Transverse colon (tissue), 4 donors: ENCODE measurements at regions not wholly inside any gene's neighbourhood (a gene's known extent, or its start where the extent isn't known, plus 50 kb on each side); places are given as distances from the start of the nearest gene placed in this dataset.

Experiments
- DNase-seq: peaks from one replicate; pipeline ENCODE4 v3.0.0-alpha.2; 2019
- H3K27ac ChIP-seq, 4 donors: fragments of 200-600 bp; sonication (generic); 2 replicates each; pipeline ENCODE4 v1.5.1; 2016 to 2018; ENCODE audit warnings: inconsistent platforms in 4 of 4
- H3K27me3 ChIP-seq: fragments of 200-600 bp; sonication (generic); 2 replicates; pipeline ENCODE4 v1.5.1; 2017; ENCODE audit warnings: inconsistent platforms
- H3K36me3 ChIP-seq, 4 donors: fragments of 200-600 bp; sonication (generic); 2 replicates each; pipeline ENCODE4 v1.5.1; 2017 to 2019; ENCODE audit warnings: inconsistent platforms in 4 of 4
- H3K4me1 ChIP-seq, 4 donors: fragments of 200-600 bp; sonication (generic); 2 replicates each; pipeline ENCODE4 v1.5.1; 2017 to 2020; ENCODE audit warnings: inconsistent platforms in 4 of 4
- H3K4me3 ChIP-seq, 4 donors: fragments of 200-600 bp; sonication (generic); 1 replicate in 1 of 4; 2 replicates in 3 of 4; pipeline versions ENCODE4 v1.5.1 to v1.6.1; 2017 to 2019; ENCODE audit warnings: inconsistent platforms in 4 of 4
- H3K9me3 ChIP-seq, 2 donors: fragments of 200-600 bp; sonication (generic); 2 replicates each; pipeline ENCODE4 v1.5.1; 2017 to 2019; ENCODE audit warnings: inconsistent platforms in 2 of 2
- EP300 ChIP-seq: sonication (generic); formaldehyde crosslinking; IDR thresholded peaks from one replicate; pipeline ENCODE4 v1.6.1; 2017; ENCODE audit warnings: antibody characterized with exemption, low read depth
- POLR2A ChIP-seq: fragments of 450-650 bp; IDR thresholded peaks from one replicate; pipeline ENCODE4 v1.6.1; 2016; ENCODE audit warnings: antibody characterized with exemption, mild to moderate bottlenecking, moderate library complexity
- POLR2AphosphoS5 ChIP-seq, 3 donors: sonication (generic); formaldehyde crosslinking; IDR thresholded peaks; one replicate each; pipeline ENCODE4 v1.6.1; 2016; ENCODE audit warnings: antibody characterized with exemption in 3 of 3
- WGBS, 2 donors: methylation state at CpG; one replicate each; pipeline ENCODE4 v1.1.5; 2018; ENCODE audit warnings: low coverage in 1 of 2; 5-methylcytosine and 5-hydroxymethylcytosine counted together
- in situ Hi-C, 4 donors: fragments of 200-750 bp; cut with MboI; loops; one replicate each; pipeline versions ENCODE4 v1.15.0 to v1.15.1; 2017; ENCODE audit warnings: low sequenced_read_pairs in 3 of 4, low pct_ligation_motif_present in 1 of 4, low pct_unique_long_range_greater_than_20kb in 1 of 4
- intact Hi-C: fragments of 100-400 bp; cut with DNase I; formaldehyde crosslinking; loops from one replicate; pipeline ENCODE4 v1.15.1; 2023; ENCODE audit warnings: low total_unique reads
- TF ChIP-seq, protein P1 (sequence below), 5 experiments: fragments of 200-600 bp in 3 of 5; fragments of 450-650 bp in 2 of 5; sonication (generic) in 3 of 5; IDR thresholded peaks; 1 replicate in 2 of 5; 2 replicates in 3 of 5; pipeline ENCODE4 v1.5.1; 2016 to 2017; ENCODE audit warnings: antibody characterized with exemption in 5 of 5, inconsistent platforms in 3 of 5, mild to moderate bottlenecking in 2 of 5, moderate library complexity in 1 of 5

DNA sequence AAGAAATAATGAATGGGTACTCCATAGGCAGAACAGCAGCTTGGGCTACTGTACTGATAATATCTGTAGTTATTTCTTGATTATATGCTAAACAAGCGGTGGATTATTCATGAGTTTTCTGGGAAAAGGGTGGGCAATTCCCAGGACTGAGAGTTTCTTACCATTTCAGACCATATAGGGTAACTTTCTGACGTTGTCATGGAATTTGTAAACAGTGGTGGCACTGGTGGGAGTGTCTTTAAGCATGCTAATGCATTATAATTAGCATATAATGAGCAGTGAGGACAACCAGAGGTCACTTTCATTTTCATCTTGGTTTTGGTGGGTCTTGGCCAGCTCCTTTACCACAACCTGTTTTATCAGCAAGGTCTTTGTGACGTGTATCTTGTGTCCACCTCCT, 399.7 kb downstream of the CDC14C start:
- no peaks in the 10 kb centered on the region for H3K9me3 ChIP-seq
- DNase-seq: no peak
- no peak overlapping the region for H3K4me3 ChIP-seq
- no peaks in the 10 kb centered on the region for H3K36me3 ChIP-seq
- no peaks in the 10 kb centered on the region for H3K4me1 ChIP-seq
- no peak overlapping the region for H3K27ac ChIP-seq
- in situ Hi-C loops: no loop called here
- no peaks in the 10 kb centered on the region for H3K27me3 ChIP-seq
- WGBS, 2 donors: 71 to 85% methylated on average over 3 of the region's 3 CpGs
- intact Hi-C loops: no loop called here
- TF ChIP-seq POLR2A: no peak
- no peak for TF ChIP-seq POLR2AphosphoS5 (IDR thresholded peaks at IDR 0.05)
- TF ChIP-seq, protein P1, sequence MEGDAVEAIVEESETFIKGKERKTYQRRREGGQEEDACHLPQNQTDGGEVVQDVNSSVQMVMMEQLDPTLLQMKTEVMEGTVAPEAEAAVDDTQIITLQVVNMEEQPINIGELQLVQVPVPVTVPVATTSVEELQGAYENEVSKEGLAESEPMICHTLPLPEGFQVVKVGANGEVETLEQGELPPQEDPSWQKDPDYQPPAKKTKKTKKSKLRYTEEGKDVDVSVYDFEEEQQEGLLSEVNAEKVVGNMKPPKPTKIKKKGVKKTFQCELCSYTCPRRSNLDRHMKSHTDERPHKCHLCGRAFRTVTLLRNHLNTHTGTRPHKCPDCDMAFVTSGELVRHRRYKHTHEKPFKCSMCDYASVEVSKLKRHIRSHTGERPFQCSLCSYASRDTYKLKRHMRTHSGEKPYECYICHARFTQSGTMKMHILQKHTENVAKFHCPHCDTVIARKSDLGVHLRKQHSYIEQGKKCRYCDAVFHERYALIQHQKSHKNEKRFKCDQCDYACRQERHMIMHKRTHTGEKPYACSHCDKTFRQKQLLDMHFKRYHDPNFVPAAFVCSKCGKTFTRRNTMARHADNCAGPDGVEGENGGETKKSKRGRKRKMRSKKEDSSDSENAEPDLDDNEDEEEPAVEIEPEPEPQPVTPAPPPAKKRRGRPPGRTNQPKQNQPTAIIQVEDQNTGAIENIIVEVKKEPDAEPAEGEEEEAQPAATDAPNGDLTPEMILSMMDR (IDR thresholded peaks at IDR 0.05): no peak
- TF ChIP-seq EP300: no peak

DNA sequence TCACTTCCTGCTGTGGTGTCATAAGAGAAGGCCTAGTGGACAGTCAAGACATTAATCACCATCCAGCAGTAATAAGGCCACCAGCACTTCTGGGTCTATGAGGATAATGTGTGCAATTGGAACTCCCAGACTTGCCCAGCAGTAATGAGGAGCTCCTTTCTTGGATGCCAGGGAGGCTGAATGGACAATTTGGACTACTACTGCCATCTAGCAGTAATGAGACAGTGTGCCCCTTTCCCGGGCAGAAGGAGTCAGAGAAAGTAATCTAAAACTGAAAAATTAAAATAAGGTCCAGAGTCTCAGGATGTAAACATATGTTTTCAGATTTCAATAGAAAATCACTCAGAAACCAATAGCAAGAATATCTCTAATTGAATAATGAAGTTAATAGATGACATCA, 400.4 kb downstream of the CDC14C start:
- H3K9me3 ChIP-seq: no peaks in the 10 kb centered on the region
- H3K4me1 ChIP-seq: no peaks in the 10 kb centered on the region
- H3K36me3 ChIP-seq: no peaks in the 10 kb centered on the region
- H3K27me3 ChIP-seq: no peaks in the 10 kb centered on the region
- H3K27ac ChIP-seq: no peak overlapping the region
- WGBS, 2 donors: 70% methylated on average over 1 of the region's 1 CpG; no CpG with 5 or more reads in 1 of the 2 donors
- H3K4me3 ChIP-seq: no peak overlapping the region
- TF ChIP-seq, protein P1 (IDR thresholded peaks at IDR 0.05): no peak
- no peak for TF ChIP-seq EP300
- TF ChIP-seq POLR2AphosphoS5 (IDR thresholded peaks at IDR 0.05): no peak
- TF ChIP-seq POLR2A: no peak
- in situ Hi-C loops: no loop called here
- intact Hi-C loops: no loop called here
- no peak for DNase-seq

DNA sequence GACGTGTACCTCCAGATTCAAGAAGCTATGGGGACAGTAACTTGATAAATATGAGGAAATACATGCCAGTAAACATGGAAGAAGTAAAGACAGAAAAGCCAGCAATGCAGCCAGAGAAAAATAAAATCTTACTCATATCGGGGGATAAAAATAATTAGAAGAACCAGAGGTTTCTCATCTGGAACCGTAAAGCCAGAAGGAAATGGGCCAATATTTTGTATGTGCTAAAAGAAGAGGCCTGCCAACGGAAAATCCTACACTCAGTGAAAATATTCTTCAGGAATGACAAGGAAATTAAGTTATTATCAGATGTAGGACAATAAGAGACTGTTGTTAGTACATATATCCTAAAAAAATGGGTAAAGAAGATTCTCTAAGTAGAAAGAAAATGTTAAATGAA, 401.2 kb downstream of the CDC14C start:
- no peaks in the 10 kb centered on the region for H3K27me3 ChIP-seq
- in situ Hi-C loops: no loop called here
- 56 to 82% methylated on average over 4 of the region's 4 CpGs for WGBS, 2 donors
- H3K4me3 ChIP-seq: no peak overlapping the region
- H3K4me1 ChIP-seq: no peaks in the 10 kb centered on the region
- DNase-seq: no peak
- no peaks in the 10 kb centered on the region for H3K36me3 ChIP-seq
- H3K9me3 ChIP-seq: no peaks in the 10 kb centered on the region
- H3K27ac ChIP-seq: no peak overlapping the region
- intact Hi-C loops: no loop called here
- no peak for TF ChIP-seq POLR2AphosphoS5 (IDR thresholded peaks at IDR 0.05)

DNA sequence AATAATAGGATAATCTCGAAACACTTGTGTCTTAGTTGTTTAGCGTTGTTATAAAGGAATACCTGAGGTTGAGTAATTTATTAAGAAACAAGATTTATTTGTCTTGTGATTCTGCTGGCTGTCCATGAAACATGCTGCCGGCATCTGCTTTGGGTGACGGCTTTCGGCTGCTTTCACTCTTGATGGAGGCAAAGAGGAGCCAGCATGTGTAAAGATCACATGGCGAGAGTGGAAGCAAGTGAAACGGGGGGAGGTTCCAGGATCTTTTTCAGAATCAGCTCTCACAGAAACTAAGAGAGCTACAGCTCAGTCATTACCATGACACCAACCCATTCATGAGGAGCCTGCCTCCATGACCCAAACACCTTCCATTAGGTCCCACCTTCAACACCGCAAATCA, 402.8 kb downstream of the CDC14C start:
- intact Hi-C loops (no loop called here), in situ Hi-C loops (no loop called here)
- H3K4me1 ChIP-seq: no peaks in the 10 kb centered on the region
- H3K27me3 ChIP-seq: no peaks in the 10 kb centered on the region
- WGBS, 2 donors: 86 to 98% methylated on average over 6 to 8 of the region's 8 CpGs
- TF ChIP-seq POLR2A (no peak), EP300 (no peak), POLR2AphosphoS5 (IDR thresholded peaks at IDR 0.05) (no peak)
- TF ChIP-seq, protein P1 (IDR thresholded peaks at IDR 0.05): no peak
- no peak for DNase-seq
- no peaks in the 10 kb centered on the region for H3K36me3 ChIP-seq
- H3K4me3 ChIP-seq: no peak overlapping the region
- no peak overlapping the region for H3K27ac ChIP-seq
- H3K9me3 ChIP-seq: no peaks in the 10 kb centered on the region

DNA sequence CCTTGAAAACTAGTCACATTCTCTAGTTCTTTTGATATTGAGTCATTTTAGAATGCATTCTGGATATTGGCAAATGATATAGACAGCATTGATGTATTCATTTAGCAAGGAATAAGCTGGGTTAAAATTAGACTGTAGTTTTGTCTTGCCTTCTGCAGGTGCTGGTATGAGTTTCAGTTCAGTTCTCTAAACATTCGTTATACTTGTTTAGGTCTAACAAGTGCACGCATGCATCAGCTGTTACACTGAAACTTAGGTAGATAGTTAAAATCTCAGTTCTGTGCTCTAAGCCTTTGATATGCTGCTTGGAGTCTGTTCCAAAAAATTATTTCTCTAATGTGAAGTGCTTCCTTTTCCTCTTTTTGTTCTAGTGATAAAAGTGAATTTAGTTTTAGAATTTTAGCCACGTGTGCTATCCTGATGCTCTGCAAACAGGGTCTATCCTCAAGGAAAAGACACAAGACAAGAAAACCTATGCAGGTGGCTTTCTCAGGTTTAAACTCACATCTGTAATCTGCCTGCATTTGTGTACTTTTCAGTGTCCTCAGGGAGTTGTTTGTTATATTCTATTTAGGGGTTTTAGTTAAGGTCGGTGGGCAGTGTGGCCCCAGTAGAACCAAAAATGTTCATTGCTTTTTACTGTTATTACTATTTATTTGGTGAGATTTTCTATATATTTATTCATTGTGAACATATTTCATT, 409.0 kb downstream of the CDC14C start:
- no peak overlapping the region for H3K4me3 ChIP-seq
- no peaks in the 10 kb centered on the region for H3K4me1 ChIP-seq
- no peaks in the 10 kb centered on the region for H3K27me3 ChIP-seq
- H3K27ac ChIP-seq: no peak overlapping the region
- WGBS, 2 donors: 66% methylated on average over 4 of the region's 4 CpGs
- intact Hi-C loops: no loop called here
- TF ChIP-seq POLR2AphosphoS5 (IDR thresholded peaks at IDR 0.05): no peak
- TF ChIP-seq, protein P1 (IDR thresholded peaks at IDR 0.05): no peak
- no peak for DNase-seq
- H3K9me3 ChIP-seq: no peaks in the 10 kb centered on the region
- in situ Hi-C loops: no loop called here
- no peaks in the 10 kb centered on the region for H3K36me3 ChIP-seq
